ENCODE measurements at regions not wholly inside any gene's neighbourhood (a gene's known extent, or its start where the extent isn't known, plus 50 kb on each side); places are given as distances from the start of the nearest gene placed in this dataset.

GRCh38 chr5:100668511-100668910 lies 133.3 kb downstream of the FAM174A start:
- Histone ChIP-seq H3K9me3 (ENCODE audit: control insufficient read depth, insufficient read depth, low read length) (no peaks in the 10 kb centered on the region), H3K4me3 (ENCODE audit: low read length) (no peak overlapping the region), H3K36me3 (ENCODE audit: control insufficient read depth, insufficient read depth, low read length) (no peaks in the 10 kb centered on the region), H3K27ac (ENCODE audit: low read length) (no peak overlapping the region), H3K27me3 (ENCODE audit: control insufficient read depth, insufficient read depth, low read length) (no peaks in the 10 kb centered on the region), H3K4me1 (ENCODE audit: control insufficient read depth, insufficient read depth, low read length) (peaks cover 5% of the 10 kb centered on the region)
- DNase-seq, result no peak
- Mint-ChIP-seq H3K36me3 (no peaks in the 10 kb centered on the region), H3K27ac (no peak overlapping the region), H3K4me1 (peaks cover 19 to 21% of the 10 kb centered on the region in 2 donors), H3K4me3 (no peak overlapping the region), H3K27me3 (ENCODE audit: low read depth in 2 of 2) (no peaks in the 10 kb centered on the region), H3K9me3 (no peaks in the 10 kb centered on the region)
- ATAC-seq, result no peak
- no peak for TF ChIP-seq CTCF (IDR thresholded peaks at IDR 0.05)
- intact Hi-C loops (cut with micrococcal nuclease), result loop anchor here (5.0 kb wide), 1 partner anchor 234 kb away; the partner anchor contains the start of gene ST8SIA4
- 60% methylated on average over 1 of the region's 3 CpGs for WGBS (ENCODE audit: insufficient coverage)

GRCh38 chr5:100676817-100677631 lies 141.8 kb downstream of the FAM174A start:
- Mint-ChIP-seq H3K27me3 (ENCODE audit: low read depth in 2 of 2) (no peaks in the 10 kb centered on the region), H3K27ac (peak overlapping the region in 1 of 2 donors; percentile 41), H3K36me3 (peaks cover 20% of the 10 kb centered on the region), H3K4me3 (no peak overlapping the region), H3K9me3 (peaks cover under 1 to 5% of the 10 kb centered on the region in 2 donors), H3K4me1 (peaks cover 10 to 13% of the 10 kb centered on the region in 2 donors)
- no peak for DNase-seq
- H3K27me3 ChIP-seq (ENCODE audit: control insufficient read depth, insufficient read depth, low read length), result no peaks in the 10 kb centered on the region
- H3K36me3 ChIP-seq (ENCODE audit: control insufficient read depth, insufficient read depth, low read length), result no peaks in the 10 kb centered on the region
- TF ChIP-seq CTCF (IDR thresholded peaks at IDR 0.05), result no peak
- 48% methylated on average over 4 of the region's 5 CpGs for WGBS (ENCODE audit: insufficient coverage)
- no peaks in the 10 kb centered on the region for H3K9me3 ChIP-seq (ENCODE audit: control insufficient read depth, insufficient read depth, low read length)
- ATAC-seq, result peak in 2 of 3 donors; percentile 36 to 58
- H3K27ac ChIP-seq (ENCODE audit: low read length), result no peak overlapping the region
- H3K4me3 ChIP-seq (ENCODE audit: low read length), result no peak overlapping the region
- H3K4me1 ChIP-seq (ENCODE audit: control insufficient read depth, insufficient read depth, low read length), result no peaks in the 10 kb centered on the region
- intact Hi-C loops (cut with micrococcal nuclease), result no loop called here

- ATAC-seq (no peak), DNase-seq (no peak)
- Mint-ChIP-seq H3K27ac (no peak overlapping the region), H3K36me3 (peaks cover 36% of the 10 kb centered on the region), H3K9me3 (peaks cover 9 to 13% of the 10 kb centered on the region in 2 donors), H3K4me1 (peaks cover 0 to 1% of the 10 kb centered on the region in 2 donors), H3K4me3 (no peak overlapping the region), H3K27me3 (ENCODE audit: low read depth in 2 of 2) (peaks cover 0 to 4% of the 10 kb centered on the region in 2 donors)
- Histone ChIP-seq H3K9me3 (ENCODE audit: control insufficient read depth, insufficient read depth, low read length) (peaks cover 10% of the 10 kb centered on the region), H3K27me3 (ENCODE audit: control insufficient read depth, insufficient read depth, low read length) (no peaks in the 10 kb centered on the region), H3K4me1 (ENCODE audit: control insufficient read depth, insufficient read depth, low read length) (no peaks in the 10 kb centered on the region), H3K27ac (ENCODE audit: low read length) (no peak overlapping the region), H3K36me3 (ENCODE audit: control insufficient read depth, insufficient read depth, low read length) (no peaks in the 10 kb centered on the region), H3K4me3 (ENCODE audit: low read length) (no peak overlapping the region)
- intact Hi-C loops (cut with micrococcal nuclease), result no loop called here
- 88% methylated on average over 1 of the region's 1 CpG for WGBS (ENCODE audit: insufficient coverage)
- TF ChIP-seq CTCF (IDR thresholded peaks at IDR 0.05), result no peak
Measured at GRCh38 chr5:100682625-100683024, 147.5 kb downstream of the FAM174A start.

Measured in natural killer cell (primary cell).